ENCODE measurements at regions not wholly inside any gene's neighbourhood (a gene's known extent, or its start where the extent isn't known, plus 50 kb on each side); places are given as distances from the start of the nearest gene placed in this dataset.

- Histone ChIP-seq H3K9me3 (replicated peaks; ENCODE audit: control insufficient read depth, insufficient read depth, low read length) (no peaks in the 10 kb centered on the region), H3K4me2 (ENCODE audit: control insufficient read depth, insufficient read depth) (no peak overlapping the region), H3K27ac (ENCODE audit: control insufficient read depth, insufficient read depth) (no peak overlapping the region), H4K20me1 (ENCODE audit: control insufficient read depth, insufficient read depth) (peaks cover 8% of the 10 kb centered on the region; the same call in 1 of the 2 replicates), H2AFZ (ENCODE audit: control insufficient read depth, low read depth, low read length) (no peak overlapping the region), H3K9ac (ENCODE audit: control insufficient read depth, insufficient read depth, low read length) (no peak overlapping the region), H3K36me3 (ENCODE audit: control insufficient read depth in 2 of 2, insufficient read depth in 2 of 2, low read length in 1 of 2) (peaks cover 4 to 6% of the 10 kb centered on the region in 2 experiments; a peak in 3 of 4 replicates), H3K79me2 (ENCODE audit: control insufficient read depth, insufficient read depth, low read length) (peaks cover 83% of the 10 kb centered on the region), H3K27me3 (replicated peaks in 1 of 2; ENCODE audit: control insufficient read depth in 2 of 2, insufficient read depth in 2 of 2, low read length in 1 of 2) (no peaks in the 10 kb centered on the region), H3K4me3 (no peak overlapping the region), H3K4me1 (ENCODE audit: control insufficient read depth, insufficient read depth, low read length) (peaks cover 28% of the 10 kb centered on the region)
- DNase-seq (ENCODE audit: low read depth, low spot score): no peak
- ChIA-PET SMC1A (ENCODE audit: uncharacterized antibody, unreplicated experiment) (interaction anchor here (0.6 to 1.7 kb wide), 4 partner anchors 10 to 34 kb away, joined by 3 to 4 read pairs (median 4); no protein-coding TSS in a partner anchor), POLR2A (no interaction called here), CTCF (interaction anchor here (1.4 kb wide), 1 partner anchor 34 kb away, joined by 3 read pairs; no protein-coding TSS in a partner anchor), RAD21 (ENCODE audit: unreplicated experiment) (no interaction called here)
- 90% methylated on average over 14 of the region's 14 CpGs for WGBS (ENCODE audit: insufficient coverage, insufficient replicate concordance, low lambda C conversion rate, missing lambda C conversion rate)
- intact Hi-C loops (cut with micrococcal nuclease; ENCODE audit: unreplicated experiment): no loop called here
- no peak for ATAC-seq
- BruUV-seq (replicated peaks): no TSS peak
- TF ChIP-seq NR2C2 (IDR thresholded peaks at IDR 0.05; ENCODE audit: borderline replicate concordance, control insufficient read depth, insufficient read length, low read depth) (no peak), NFIC (IDR thresholded peaks at IDR 0.05; ENCODE audit: low read depth, low read length) (no peak), CEBPB (IDR thresholded peaks at IDR 0.05; ENCODE audit: borderline replicate concordance in 1 of 2, low read depth in 2 of 2, low read length in 2 of 2) (no peak), CEBPZ (IDR thresholded peaks at IDR 0.05; ENCODE audit: low read depth, low read length) (no peak), SREBF2 (IDR thresholded peaks at IDR 0.05; ENCODE audit: low read length) (no peak), FOXM1 (IDR thresholded peaks at IDR 0.05; ENCODE audit: low read depth, low read length) (no peak), RELA (IDR thresholded peaks at IDR 0.05; ENCODE audit: borderline replicate concordance, partially characterized antibody) (no peak), CREB1 (IDR thresholded peaks at IDR 0.05; ENCODE audit: low read depth) (no peak), ZNF592 (IDR thresholded peaks at IDR 0.05) (no peak), ESRRA (IDR thresholded peaks at IDR 0.05; ENCODE audit: low read length) (no peak), MYC (IDR thresholded peaks at IDR 0.05; ENCODE audit: insufficient read depth, insufficient read length, insufficient replicate concordance, low read length, severe bottlenecking) (no peak), TARDBP (IDR thresholded peaks at IDR 0.05; ENCODE audit: borderline replicate concordance) (no peak)
- no peak for FAIRE-seq
- in situ Hi-C loops (cut with MboI): no loop called here
Measured at GRCh38 chr2:134173338-134174016, 80.4 kb upstream of the MGAT5 start.

Data from GM12878 (cell line).